H1 (cell line): ENCODE measurements at regions not wholly inside any gene's neighbourhood (a gene's known extent, or its start where the extent isn't known, plus 50 kb on each side); places are given as distances from the start of the nearest gene placed in this dataset.

ENCODE experiments used
- BACH1 ChIP-seq: IDR thresholded peaks from 2 replicates; pipeline ENCODE4 v1.6.1; 2012; ENCODE audit warnings: low read length, improper control_type of control experiment
- CBX8 ChIP-seq: fragments of 300-800, 300-1000 bp; sonication (generic); IDR thresholded peaks from 2 replicates; pipeline ENCODE4 v1.7.1; 2016; ENCODE audit warnings: low read depth, low read length, borderline replicate concordance
- MAFK ChIP-seq: IDR thresholded peaks from 2 replicates; pipeline ENCODE4 v1.6.1; 2012; ENCODE audit warnings: low read depth, mild to moderate bottlenecking, improper control_type of control experiment, low read length
- SIX5 ChIP-seq: IDR thresholded peaks from 2 replicates; pipeline ENCODE4 v1.6.1; 2011; ENCODE audit warnings: mild to moderate bottlenecking, low read depth, low read length
- SUZ12 ChIP-seq: fragments of 200-600 bp; sonication (generic); IDR thresholded peaks from 2 replicates; pipeline ENCODE4 v1.6.1; 2012; ENCODE audit warnings: mild to moderate bottlenecking, inconsistent platforms, low read length, moderate library complexity, mixed read lengths
- TBP ChIP-seq: IDR thresholded peaks from 2 replicates; pipeline ENCODE4 v1.6.1; 2011; ENCODE audit warnings: low read depth, low read length, improper control_type of control experiment

GRCh38 chr19:28330831-28331230 is 882.1 kb downstream of the UQCRFS1 start (continued):
- TF ChIP-seq BACH1 (no peak), SUZ12 (no peak), MAFK (no peak), TBP (no peak), SIX5 (no peak), CBX8 (no peak)
- TF ChIP-seq, all 59 proteins: peak for 0
